ENCODE measurements at regions not wholly inside any gene's neighbourhood (a gene's known extent, or its start where the extent isn't known, plus 50 kb on each side); places are given as distances from the start of the nearest gene placed in this dataset.

GRCh38 chr7:68364886-68365625 lies 1233.2 kb upstream of the AUTS2 start:
- Mint-ChIP-seq H3K27ac (no peak overlapping the region), H3K9me3 (peaks cover 10 to 16% of the 10 kb centered on the region in 2 donors), H3K27me3 (ENCODE audit: low read depth) (no peaks in the 10 kb centered on the region), H3K36me3 (ENCODE audit: insufficient read depth in 2 of 2) (no peaks in the 10 kb centered on the region), H3K4me1 (ENCODE audit: low read depth) (no peaks in the 10 kb centered on the region), H3K4me3 (no peak overlapping the region)
- DNase-seq (no peak), ATAC-seq (replicated peaks in 1 of 2) (no peak)

GRCh38 chr7:68371985-68372384 lies 1226.3 kb upstream of the AUTS2 start:
- H3K36me3 Mint-ChIP-seq (ENCODE audit: insufficient read depth in 2 of 2) = no peaks in the 10 kb centered on the region
- ATAC-seq (replicated peaks in 1 of 2) (no peak), DNase-seq (no peak)
- H3K4me1 Mint-ChIP-seq (ENCODE audit: low read depth) = no peaks in the 10 kb centered on the region
- no peaks in the 10 kb centered on the region for H3K27me3 Mint-ChIP-seq (ENCODE audit: low read depth)
- no peak overlapping the region for H3K27ac Mint-ChIP-seq
- H3K9me3 Mint-ChIP-seq = peaks cover 9% of the 10 kb centered on the region in 2 donors
- no peak overlapping the region for H3K4me3 Mint-ChIP-seq

- Mint-ChIP-seq H3K27me3 (ENCODE audit: low read depth) (no peaks in the 10 kb centered on the region), H3K27ac (no peak overlapping the region), H3K9me3 (peaks cover 5 to 19% of the 10 kb centered on the region in 2 donors), H3K4me1 (ENCODE audit: low read depth) (no peaks in the 10 kb centered on the region), H3K4me3 (no peak overlapping the region), H3K36me3 (ENCODE audit: insufficient read depth in 2 of 2) (no peaks in the 10 kb centered on the region)
- ATAC-seq (replicated peaks in 1 of 2) (no peak), DNase-seq (no peak)
These were observed 1222.1 kb upstream of the AUTS2 start for GRCh38 chr7:68376131-68376661.

- Mint-ChIP-seq H3K9me3 (peaks cover 8 to 26% of the 10 kb centered on the region in 2 donors), H3K27me3 (ENCODE audit: low read depth) (no peaks in the 10 kb centered on the region), H3K27ac (no peak overlapping the region), H3K4me1 (ENCODE audit: low read depth) (no peaks in the 10 kb centered on the region), H3K36me3 (ENCODE audit: insufficient read depth in 2 of 2) (peaks cover 1 to 5% of the 10 kb centered on the region in 2 donors), H3K4me3 (no peak overlapping the region)
- no peak for DNase-seq
- no peak for ATAC-seq (replicated peaks in 1 of 2)
These were observed 1216.5 kb upstream of the AUTS2 start for GRCh38 chr7:68381731-68382130.

GRCh38 chr7:68384581-68384980 lies 1213.7 kb upstream of the AUTS2 start:
- no peak overlapping the region for H3K27ac Mint-ChIP-seq
- peaks cover 11 to 18% of the 10 kb centered on the region in 2 donors for H3K9me3 Mint-ChIP-seq
- no peaks in the 10 kb centered on the region for H3K27me3 Mint-ChIP-seq (ENCODE audit: low read depth)
- no peak overlapping the region for H3K4me3 Mint-ChIP-seq
- DNase-seq (no peak), ATAC-seq (replicated peaks in 1 of 2) (no peak)
- no peaks in the 10 kb centered on the region for H3K4me1 Mint-ChIP-seq (ENCODE audit: low read depth)
- peaks cover 1 to 5% of the 10 kb centered on the region in 2 donors for H3K36me3 Mint-ChIP-seq (ENCODE audit: insufficient read depth in 2 of 2)

GRCh38 chr7:68393051-68393450 lies 1205.2 kb upstream of the AUTS2 start:
- H3K4me1 Mint-ChIP-seq (ENCODE audit: low read depth) = no peaks in the 10 kb centered on the region
- H3K4me3 Mint-ChIP-seq = no peak overlapping the region
- DNase-seq (no peak), ATAC-seq (replicated peaks in 1 of 2) (no peak)
- H3K27me3 Mint-ChIP-seq (ENCODE audit: low read depth) = no peaks in the 10 kb centered on the region
- H3K36me3 Mint-ChIP-seq (ENCODE audit: insufficient read depth in 2 of 2) = peaks cover 0 to 1% of the 10 kb centered on the region in 2 donors
- H3K9me3 Mint-ChIP-seq = peaks cover 17% of the 10 kb centered on the region in 2 donors
- H3K27ac Mint-ChIP-seq = no peak overlapping the region

- no peak overlapping the region for H3K4me3 Mint-ChIP-seq
These were observed 1204.1 kb upstream of the AUTS2 start for GRCh38 chr7:68394131-68394530.

GRCh38 chr7:68399991-68400590 lies 1198.2 kb upstream of the AUTS2 start:
- Mint-ChIP-seq H3K27ac (no peak overlapping the region), H3K36me3 (ENCODE audit: insufficient read depth in 2 of 2) (no peaks in the 10 kb centered on the region), H3K9me3 (peaks cover 2 to 5% of the 10 kb centered on the region in 2 donors), H3K27me3 (ENCODE audit: low read depth) (no peaks in the 10 kb centered on the region), H3K4me3 (no peak overlapping the region), H3K4me1 (ENCODE audit: low read depth) (no peaks in the 10 kb centered on the region)
- ATAC-seq (replicated peaks in 1 of 2) (no peak), DNase-seq (no peak)

More at GRCh38 chr7:68394131-68394530, 1204.1 kb upstream of the AUTS2 start:
- peaks cover 0 to 1% of the 10 kb centered on the region in 2 donors for H3K36me3 Mint-ChIP-seq (ENCODE audit: insufficient read depth in 2 of 2)
- H3K27ac Mint-ChIP-seq = no peak overlapping the region
- H3K4me1 Mint-ChIP-seq (ENCODE audit: low read depth) = no peaks in the 10 kb centered on the region
- H3K9me3 Mint-ChIP-seq = peaks cover 13 to 14% of the 10 kb centered on the region in 2 donors
- DNase-seq (no peak), ATAC-seq (replicated peaks in 1 of 2) (no peak)
- H3K27me3 Mint-ChIP-seq (ENCODE audit: low read depth) = no peaks in the 10 kb centered on the region

- H3K36me3 Mint-ChIP-seq (ENCODE audit: insufficient read depth in 2 of 2) = no peaks in the 10 kb centered on the region
- peaks cover 2 to 5% of the 10 kb centered on the region in 2 donors for H3K9me3 Mint-ChIP-seq
These were observed 1197.5 kb upstream of the AUTS2 start for GRCh38 chr7:68400783-68401182.

GRCh38 chr7:68401313-68401712 lies 1197.0 kb upstream of the AUTS2 start:
- H3K27me3 Mint-ChIP-seq (ENCODE audit: low read depth) = no peaks in the 10 kb centered on the region
- H3K4me3 Mint-ChIP-seq = no peak overlapping the region
- ATAC-seq (replicated peaks in 1 of 2) = no peak

More at GRCh38 chr7:68400783-68401182, 1197.5 kb upstream of the AUTS2 start:
- Mint-ChIP-seq H3K4me1 (ENCODE audit: low read depth) (no peaks in the 10 kb centered on the region), H3K4me3 (no peak overlapping the region), H3K27me3 (ENCODE audit: low read depth) (no peaks in the 10 kb centered on the region), H3K27ac (no peak overlapping the region)
- no peak for ATAC-seq (replicated peaks in 1 of 2)
- DNase-seq = no peak

GRCh38 chr7:68406480-68406879 lies 1191.8 kb upstream of the AUTS2 start:
- ATAC-seq (replicated peaks in 1 of 2) = no peak
- no peaks in the 10 kb centered on the region for H3K27me3 Mint-ChIP-seq (ENCODE audit: low read depth)
- H3K4me3 Mint-ChIP-seq = no peak overlapping the region
- no peaks in the 10 kb centered on the region for H3K36me3 Mint-ChIP-seq (ENCODE audit: insufficient read depth in 2 of 2)
- DNase-seq = no peak
- H3K27ac Mint-ChIP-seq = no peak overlapping the region
- H3K9me3 Mint-ChIP-seq = peaks cover 3 to 4% of the 10 kb centered on the region in 2 donors
- no peaks in the 10 kb centered on the region for H3K4me1 Mint-ChIP-seq (ENCODE audit: low read depth)

More at GRCh38 chr7:68401313-68401712, 1197.0 kb upstream of the AUTS2 start:
- Mint-ChIP-seq H3K4me1 (ENCODE audit: low read depth) (no peaks in the 10 kb centered on the region), H3K27ac (no peak overlapping the region), H3K36me3 (ENCODE audit: insufficient read depth in 2 of 2) (no peaks in the 10 kb centered on the region), H3K9me3 (peaks cover 0 to 5% of the 10 kb centered on the region in 2 donors)
- no peak for DNase-seq

- ATAC-seq (replicated peaks in 1 of 2) = no peak
- Mint-ChIP-seq H3K4me3 (no peak overlapping the region), H3K27me3 (ENCODE audit: low read depth) (no peaks in the 10 kb centered on the region), H3K36me3 (ENCODE audit: insufficient read depth in 2 of 2) (no peaks in the 10 kb centered on the region), H3K27ac (no peak overlapping the region), H3K9me3 (peaks cover 6 to 7% of the 10 kb centered on the region in 2 donors), H3K4me1 (ENCODE audit: low read depth) (no peaks in the 10 kb centered on the region)
- no peak for DNase-seq
These were observed 1190.8 kb upstream of the AUTS2 start for GRCh38 chr7:68407460-68407859.

- ATAC-seq (replicated peaks in 1 of 2) (no peak), DNase-seq (no peak)
- Mint-ChIP-seq H3K9me3 (peaks cover 6 to 7% of the 10 kb centered on the region in 2 donors), H3K27ac (no peak overlapping the region), H3K27me3 (ENCODE audit: low read depth) (no peaks in the 10 kb centered on the region), H3K4me1 (ENCODE audit: low read depth) (no peaks in the 10 kb centered on the region), H3K36me3 (ENCODE audit: insufficient read depth in 2 of 2) (no peaks in the 10 kb centered on the region), H3K4me3 (no peak overlapping the region)
These were observed 1189.4 kb upstream of the AUTS2 start for GRCh38 chr7:68408873-68409272.

All from activated T-cell treated with anti-CD3 and anti-CD28 coated beads, Interleukin-2, amount 50 U/mL, for 72 hours (primary cell).